PC-9 (cell line): ENCODE measurements at regions not wholly inside any gene's neighbourhood (a gene's known extent, or its start where the extent isn't known, plus 50 kb on each side); places are given as distances from the start of the nearest gene placed in this dataset.

Experiments used
- BruUV-seq: library from RNA; stranded (reverse); fragments of 400-500 nt; replicated peaks from 2 replicates; lab custom pipeline; 2021; lab: Mats Ljungman, UMichigan
- CTCF ChIA-PET: fragments of 300-600 bp; sonication (Branson Sonifier 250); formaldehyde crosslinking; loops from one replicate; lab custom pipeline; 2022; ENCODE audit warnings: antibody characterized with exemption; lab: Charles Lee
- POLR2A ChIA-PET: fragments of 300-600 bp; sonication (Branson Sonifier 250); formaldehyde crosslinking; loops from one replicate; lab custom pipeline; 2022; ENCODE audit warnings: antibody characterized with exemption; ENCODE audit not compliant: unreplicated experiment; lab: Charles Lee
- DNase-seq, 2 experiments: peaks; one replicate each; pipeline versions ENCODE4 v3.0.0 to v3.0.0-alpha.2; 2015 to 2022; ENCODE audit warnings: mixed read lengths in 1 of 2
- H2AFZ ChIP-seq: fragments of 200-600 bp; sonication (generic); 2 replicates; pipeline ENCODE4 v1.8.1; 2017; ENCODE audit warnings: antibody characterized with exemption
- H3F3A ChIP-seq: fragments of 200-600 bp; sonication (generic); 2 replicates; pipeline ENCODE4 v1.8.1; 2017; ENCODE audit warnings: antibody characterized with exemption, mild to moderate bottlenecking, low read depth; ENCODE audit not compliant: insufficient read depth
- H3K27ac ChIP-seq: fragments of 200-600 bp; sonication (generic); 2 replicates; pipeline ENCODE4 v1.6.1; 2016; ENCODE audit warnings: mixed run types
- H3K27me3 ChIP-seq: fragments of 200-600 bp; sonication (generic); 2 replicates; pipeline ENCODE4 v1.6.1; 2016; ENCODE audit warnings: low read depth, mixed run types; ENCODE audit not compliant: insufficient read depth
- H3K36me3 ChIP-seq: fragments of 200-600 bp; sonication (generic); 2 replicates; pipeline ENCODE4 v1.6.1; 2016; ENCODE audit warnings: low read depth, mixed run types
- H3K4me1 ChIP-seq: fragments of 200-600 bp; sonication (generic); replicated peaks from 2 replicates; pipeline ENCODE4 v1.6.1; 2016; ENCODE audit warnings: mixed run types; ENCODE audit not compliant: insufficient read depth
- H3K4me2 ChIP-seq: fragments of 200-600 bp; sonication (generic); 2 replicates; pipeline ENCODE4 v1.6.1; 2017; ENCODE audit warnings: mixed run types
- H3K4me3 ChIP-seq: fragments of 200-600 bp; sonication (generic); 2 replicates; pipeline ENCODE4 v1.6.1; 2016; ENCODE audit warnings: mixed run types
- H3K79me2 ChIP-seq: fragments of 200-600 bp; sonication (generic); 2 replicates; pipeline ENCODE4 v1.6.1; 2017; ENCODE audit warnings: low read depth, mixed run types
- H3K9me2 ChIP-seq: fragments of 200-600 bp; sonication (generic); 2 replicates; pipeline ENCODE4 v1.8.1; 2017; ENCODE audit warnings: mild to moderate bottlenecking; ENCODE audit not compliant: insufficient read depth
- H3K9me3 ChIP-seq: fragments of 200-600 bp; sonication (generic); 2 replicates; pipeline ENCODE4 v1.8.1; 2016; ENCODE audit warnings: low read depth; ENCODE audit not compliant: insufficient read depth
- H4K20me1 ChIP-seq: fragments of 200-600 bp; sonication (generic); 2 replicates; pipeline ENCODE4 v1.8.1; 2017; ENCODE audit not compliant: insufficient read depth
- CTCF ChIP-seq: fragments of 200-600 bp; sonication (generic); conservative IDR thresholded peaks from 2 replicates; pipeline ENCODE4 v1.6.1; 2017; ENCODE audit warnings: mixed run types, antibody characterized with exemption, mild to moderate bottlenecking, moderate library complexity
- EZH2 ChIP-seq: fragments of 200-600 bp; sonication (generic); IDR thresholded peaks from 2 replicates; pipeline ENCODE4 v1.8.0; 2017; ENCODE audit warnings: antibody characterized with exemption, low read depth
- intact Hi-C: fragments of 100-400 bp; cut with micrococcal nuclease; formaldehyde crosslinking; loops from one replicate; pipeline ENCODE4 v1.10.0; 2022; ENCODE audit not compliant: unreplicated experiment

GRCh38 chr12:58592475-58593207 lies 327.7 kb downstream of the LRIG3 start:
- Histone ChIP-seq H3K4me2 (no peak overlapping the region), H3K4me3 (no peak overlapping the region), H3K9me3 (no peaks in the 10 kb centered on the region), H3K27ac (no peak overlapping the region), H3K4me1 (no peaks in the 10 kb centered on the region), H3F3A (no peaks in the 10 kb centered on the region), H3K27me3 (no peaks in the 10 kb centered on the region), H3K9me2 (no peaks in the 10 kb centered on the region; the same call in 1 of the 2 replicates), H2AFZ (no peak overlapping the region), H3K36me3 (no peaks in the 10 kb centered on the region), H4K20me1 (no peaks in the 10 kb centered on the region), H3K79me2 (no peaks in the 10 kb centered on the region)
- no TSS peak for BruUV-seq
- no peak for DNase-seq
- intact Hi-C loops = no loop called here
- POLR2A ChIA-PET = no interaction called here
- TF ChIP-seq CTCF = no peak
- TF ChIP-seq EZH2 = no peak
- CTCF ChIA-PET = no interaction called here

- Histone ChIP-seq H3K27me3 (no peaks in the 10 kb centered on the region), H3K4me2 (no peak overlapping the region), H4K20me1 (no peaks in the 10 kb centered on the region), H2AFZ (no peak overlapping the region), H3K4me3 (no peak overlapping the region), H3K9me2 (no peaks in the 10 kb centered on the region; the same call in 1 of the 2 replicates), H3K79me2 (no peaks in the 10 kb centered on the region), H3F3A (no peaks in the 10 kb centered on the region), H3K36me3 (no peaks in the 10 kb centered on the region), H3K27ac (no peak overlapping the region), H3K9me3 (no peaks in the 10 kb centered on the region), H3K4me1 (no peaks in the 10 kb centered on the region)
- no peak for DNase-seq
- intact Hi-C loops = no loop called here
- no peak for TF ChIP-seq EZH2
- no peak for TF ChIP-seq CTCF
- no TSS peak for BruUV-seq
- ChIA-PET POLR2A (no interaction called here), CTCF (no interaction called here)
Observed at GRCh38 chr12:58593557-58594304, 326.6 kb downstream of the LRIG3 start.

- no peak for DNase-seq
- CTCF ChIA-PET = no interaction called here
Observed at GRCh38 chr12:58596381-58596780, 323.9 kb downstream of the LRIG3 start.

More at GRCh38 chr12:58596381-58596780, 323.9 kb downstream of the LRIG3 start:
- Histone ChIP-seq H3K4me2 (no peak overlapping the region), H3K9me3 (no peaks in the 10 kb centered on the region), H3K27me3 (no peaks in the 10 kb centered on the region), H3K4me3 (no peak overlapping the region), H2AFZ (no peak overlapping the region), H3K36me3 (no peaks in the 10 kb centered on the region), H4K20me1 (no peaks in the 10 kb centered on the region), H3K79me2 (no peaks in the 10 kb centered on the region), H3F3A (no peaks in the 10 kb centered on the region), H3K4me1 (no peaks in the 10 kb centered on the region), H3K9me2 (no peaks in the 10 kb centered on the region; the same call in 1 of the 2 replicates), H3K27ac (no peak overlapping the region)
- no TSS peak for BruUV-seq
- POLR2A ChIA-PET = no interaction called here
- intact Hi-C loops = no loop called here
- TF ChIP-seq EZH2 (no peak), CTCF (no peak)
